SK-N-SH treated with all-trans-retinoic acid at 6 μM for 48 hours (cell line): ENCODE measurements at regions not wholly inside any gene's neighbourhood (a gene's known extent, or its start where the extent isn't known, plus 50 kb on each side); places are given as distances from the start of the nearest gene placed in this dataset.

Experiments used
- BACH2 ChIP-seq: fragments of 250-450 bp; sonication (Bioruptor Pico); IDR thresholded peaks from 2 replicates; pipeline ENCODE4 v1.9.0; 2021; ENCODE audit warnings: mild to moderate bottlenecking, borderline replicate concordance
- CSRNP3 ChIP-seq: fragments of 250-450 bp; sonication (Bioruptor Pico); IDR thresholded peaks from 2 replicates; pipeline ENCODE4 v1.5.1; 2021; ENCODE audit warnings: mild to moderate bottlenecking, moderate library complexity
- ISL1 ChIP-seq: fragments of 250-450 bp; sonication (Bioruptor Pico); IDR thresholded peaks from 2 replicates; pipeline ENCODE4 v2.1.2; 2022; ENCODE audit warnings: mild to moderate bottlenecking, moderate library complexity
- TSHZ2 ChIP-seq: fragments of 250-450 bp; sonication (Bioruptor Pico); IDR thresholded peaks from 2 replicates; pipeline ENCODE4 v1.5.0; 2020; ENCODE audit warnings: mild to moderate bottlenecking, moderate library complexity
- ZFP30 ChIP-seq: fragments of 450-650 bp; formaldehyde crosslinking; IDR thresholded peaks from 2 replicates; pipeline ENCODE4 v1.5.0; 2022; ENCODE audit warnings: mild to moderate bottlenecking, moderate library complexity
- ZNF70 ChIP-seq: fragments of 450-650 bp; formaldehyde crosslinking; IDR thresholded peaks from 2 replicates; pipeline ENCODE4 v1.5.0; 2020; ENCODE audit warnings: mild to moderate bottlenecking, moderate library complexity

- TF ChIP-seq BACH2 (CRISPR knock-in tag) (no peak), ZNF70 (CRISPR knock-in tag) (no peak), CSRNP3 (CRISPR knock-in tag) (no peak), TSHZ2 (CRISPR knock-in tag) (no peak), ZFP30 (CRISPR knock-in tag) (no peak), ISL1 (CRISPR knock-in tag) (no peak)
Observed at GRCh38 chr7:46207931-46208634, 287.0 kb upstream of the IGFBP3 start.
